ENCODE measurements at regions not wholly inside any gene's neighbourhood (a gene's known extent, or its start where the extent isn't known, plus 50 kb on each side); places are given as distances from the start of the nearest gene placed in this dataset.

DNA sequence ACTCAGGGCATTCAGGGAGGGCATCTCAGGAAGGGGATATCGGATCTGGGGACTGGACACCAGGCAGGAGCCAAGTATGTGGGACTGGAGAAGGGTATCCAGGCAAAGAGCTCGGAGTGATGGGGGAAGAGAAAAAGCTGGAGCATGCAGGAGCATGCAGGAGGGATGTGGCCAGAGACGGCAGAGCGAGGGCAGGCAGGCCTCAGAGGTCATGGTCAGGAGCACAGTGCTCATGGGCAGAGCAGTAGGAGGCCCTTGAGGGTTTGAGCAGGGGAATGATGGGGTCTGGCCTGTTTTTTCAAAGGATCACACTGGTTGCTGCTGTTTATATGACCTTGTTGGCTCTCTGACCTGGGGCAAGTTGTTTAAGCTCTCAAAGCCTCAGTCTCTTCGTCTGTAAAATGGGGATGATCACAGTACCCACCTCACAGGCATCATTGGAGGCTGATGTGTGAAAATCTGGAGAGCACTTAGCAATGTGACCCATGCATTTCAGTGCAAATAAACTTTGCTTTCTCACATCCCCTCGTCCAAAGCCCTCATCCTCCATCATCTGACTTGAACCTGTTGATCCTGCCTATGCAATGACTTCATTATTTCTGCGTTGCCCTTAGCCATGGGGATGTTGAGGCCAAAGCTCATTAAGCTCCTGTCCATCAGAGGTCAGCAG lies 273.1 kb downstream of the MATN1 start:
- peak; percentile 19 for DNase-seq
- no peak overlapping the region for H3K4me3 ChIP-seq
- H3K27me3 ChIP-seq (replicated peaks in 1 of 7): peaks cover 0 to 27% (median 0%) of the 10 kb centered on the region in 7 donors
- peaks cover 0 to 3% (median 0%) of the 10 kb centered on the region in 8 donors for H3K9me3 ChIP-seq
- H3K27ac ChIP-seq: no peak overlapping the region
- H3K4me1 ChIP-seq: no peaks in the 10 kb centered on the region
- no peaks in the 10 kb centered on the region for H3K36me3 ChIP-seq
- TF ChIP-seq, protein P1, sequence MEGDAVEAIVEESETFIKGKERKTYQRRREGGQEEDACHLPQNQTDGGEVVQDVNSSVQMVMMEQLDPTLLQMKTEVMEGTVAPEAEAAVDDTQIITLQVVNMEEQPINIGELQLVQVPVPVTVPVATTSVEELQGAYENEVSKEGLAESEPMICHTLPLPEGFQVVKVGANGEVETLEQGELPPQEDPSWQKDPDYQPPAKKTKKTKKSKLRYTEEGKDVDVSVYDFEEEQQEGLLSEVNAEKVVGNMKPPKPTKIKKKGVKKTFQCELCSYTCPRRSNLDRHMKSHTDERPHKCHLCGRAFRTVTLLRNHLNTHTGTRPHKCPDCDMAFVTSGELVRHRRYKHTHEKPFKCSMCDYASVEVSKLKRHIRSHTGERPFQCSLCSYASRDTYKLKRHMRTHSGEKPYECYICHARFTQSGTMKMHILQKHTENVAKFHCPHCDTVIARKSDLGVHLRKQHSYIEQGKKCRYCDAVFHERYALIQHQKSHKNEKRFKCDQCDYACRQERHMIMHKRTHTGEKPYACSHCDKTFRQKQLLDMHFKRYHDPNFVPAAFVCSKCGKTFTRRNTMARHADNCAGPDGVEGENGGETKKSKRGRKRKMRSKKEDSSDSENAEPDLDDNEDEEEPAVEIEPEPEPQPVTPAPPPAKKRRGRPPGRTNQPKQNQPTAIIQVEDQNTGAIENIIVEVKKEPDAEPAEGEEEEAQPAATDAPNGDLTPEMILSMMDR (IDR thresholded peaks at IDR 0.05 in 8 of 11, conservative IDR thresholded peaks at IDR 0.05 in 3 of 11): no peak
- TF ChIP-seq POLR2A (IDR thresholded peaks at IDR 0.05) (no peak), POLR2AphosphoS5 (IDR thresholded peaks at IDR 0.05) (no peak)
- 54 to 80% (median 65%) methylated on average over 7 of the region's 7 CpGs for WGBS, 5 donors
- intact Hi-C loops (cut with DNase I; ENCODE audit: low total_unique reads): no loop called here

DNA sequence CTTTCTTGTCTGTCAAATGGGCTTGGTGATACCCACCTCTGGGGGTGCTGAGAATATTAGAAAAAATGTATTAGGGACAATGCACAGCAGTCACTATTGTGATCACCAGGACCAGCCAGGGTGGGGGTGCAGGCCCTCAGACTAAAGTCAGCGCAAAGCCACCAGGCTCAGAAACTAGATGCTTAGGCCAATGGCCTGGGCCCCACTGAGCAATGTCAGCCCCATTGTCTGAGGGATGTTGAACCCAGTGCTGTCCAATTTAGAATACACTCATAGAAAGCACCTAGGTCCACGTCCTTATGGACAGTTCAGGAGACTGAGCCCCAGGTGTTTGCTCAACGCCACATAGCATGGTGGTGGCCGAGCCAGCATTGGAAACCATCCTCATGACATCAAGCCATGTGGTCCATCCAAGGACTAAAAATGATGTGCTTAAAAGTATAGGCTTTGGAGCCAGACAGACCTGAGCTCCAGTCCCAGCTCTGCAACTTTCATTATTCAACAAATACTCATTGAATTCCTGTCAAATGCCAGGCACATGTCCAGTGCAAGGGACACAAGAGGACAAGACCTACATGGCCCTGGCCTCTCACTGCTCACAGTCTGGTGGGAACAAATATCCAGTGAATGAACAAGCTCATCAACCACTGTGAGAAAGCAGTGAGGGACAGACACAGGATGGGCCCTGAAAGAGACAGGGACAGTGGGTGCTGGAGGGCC lies 273.8 kb downstream of the MATN1 start:
- Histone ChIP-seq H3K4me3 (no peak overlapping the region), H3K27me3 (replicated peaks in 1 of 7) (peaks cover 0 to 27% (median 0%) of the 10 kb centered on the region in 7 donors), H3K36me3 (no peaks in the 10 kb centered on the region), H3K27ac (no peak overlapping the region), H3K4me1 (no peaks in the 10 kb centered on the region), H3K9me3 (peaks cover 0 to 3% (median 0%) of the 10 kb centered on the region in 8 donors)
- 79 to 82% (median 81%) methylated on average over 4 of the region's 4 CpGs for WGBS, 5 donors
- DNase-seq: peak; percentile 31
- TF ChIP-seq POLR2AphosphoS5 (IDR thresholded peaks at IDR 0.05): no peak
- TF ChIP-seq, protein P1 (IDR thresholded peaks at IDR 0.05 in 8 of 11, conservative IDR thresholded peaks at IDR 0.05 in 3 of 11): no peak
- TF ChIP-seq POLR2A (IDR thresholded peaks at IDR 0.05): no peak
- intact Hi-C loops (cut with DNase I; ENCODE audit: low total_unique reads): no loop called here

DNA sequence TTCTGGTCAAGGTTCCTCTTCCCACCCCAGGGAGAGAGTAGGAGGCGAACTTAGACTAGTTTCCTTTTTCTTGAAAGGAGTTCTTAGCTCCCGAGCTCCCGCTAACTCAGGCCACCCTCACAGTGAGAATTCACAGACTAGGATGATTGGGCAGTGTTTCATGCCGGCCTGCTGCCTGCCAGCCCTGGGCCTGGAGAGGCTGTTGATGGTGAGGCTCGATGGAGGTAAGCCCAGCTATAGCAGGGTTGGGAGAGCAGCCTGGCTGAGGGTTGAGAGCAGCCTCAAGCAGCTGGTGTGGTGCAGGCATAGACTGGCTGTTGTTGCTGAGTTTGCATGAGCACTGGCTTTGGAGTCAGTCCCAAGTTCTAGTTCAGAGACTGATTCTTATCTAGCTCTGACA lies 274.4 kb downstream of the MATN1 start:
- 48 to 64% (median 55%) methylated on average over 3 to 5 of the region's 5 CpGs for WGBS, 5 donors
- Histone ChIP-seq H3K27ac (no peak overlapping the region), H3K9me3 (peaks cover 0 to 5% (median 0%) of the 10 kb centered on the region in 8 donors), H3K36me3 (no peaks in the 10 kb centered on the region), H3K4me3 (no peak overlapping the region), H3K27me3 (replicated peaks in 1 of 7) (peaks cover 0 to 27% (median 0%) of the 10 kb centered on the region in 7 donors), H3K4me1 (no peaks in the 10 kb centered on the region)
- peak; percentile 60 for DNase-seq
- intact Hi-C loops (cut with DNase I; ENCODE audit: low total_unique reads): no loop called here
- TF ChIP-seq POLR2A (IDR thresholded peaks at IDR 0.05): no peak
- TF ChIP-seq, protein P1 (IDR thresholded peaks at IDR 0.05 in 8 of 11, conservative IDR thresholded peaks at IDR 0.05 in 3 of 11): no peak
- TF ChIP-seq POLR2AphosphoS5 (IDR thresholded peaks at IDR 0.05): no peak

DNA sequence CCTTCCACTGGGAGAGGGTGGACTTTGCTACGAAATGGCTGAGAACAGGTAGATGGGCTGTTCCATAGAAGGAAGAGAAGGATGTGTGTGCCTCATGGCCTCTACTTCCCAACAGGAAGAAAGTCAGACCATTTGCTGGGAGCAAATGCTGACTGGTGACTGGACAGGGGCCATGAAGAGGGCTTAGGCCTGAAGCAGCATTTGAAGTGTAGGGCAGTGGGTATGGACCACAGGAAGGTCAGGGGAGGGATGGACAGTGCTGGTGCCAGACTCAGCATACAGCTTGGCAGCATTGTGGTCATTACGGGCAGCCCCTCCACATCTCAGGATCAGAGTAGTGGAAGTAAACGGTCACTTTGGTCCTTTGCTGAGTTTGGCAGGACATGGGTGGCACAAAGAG lies 275.7 kb downstream of the MATN1 start:
- no peak overlapping the region for H3K4me3 ChIP-seq
- H3K9me3 ChIP-seq: peaks cover 0 to 5% (median 0%) of the 10 kb centered on the region in 8 donors
- H3K36me3 ChIP-seq: no peaks in the 10 kb centered on the region
- no peaks in the 10 kb centered on the region for H3K4me1 ChIP-seq
- intact Hi-C loops (cut with DNase I; ENCODE audit: low total_unique reads): no loop called here
- H3K27me3 ChIP-seq (replicated peaks in 1 of 7): peaks cover 0 to 23% (median 0%) of the 10 kb centered on the region in 7 donors
- DNase-seq: peak; percentile 40
- H3K27ac ChIP-seq: no peak overlapping the region
- TF ChIP-seq POLR2AphosphoS5 (IDR thresholded peaks at IDR 0.05): no peak
- TF ChIP-seq, protein P1 (IDR thresholded peaks at IDR 0.05 in 8 of 11, conservative IDR thresholded peaks at IDR 0.05 in 3 of 11): no peak
- no peak for TF ChIP-seq POLR2A (IDR thresholded peaks at IDR 0.05)
- WGBS, 5 donors: 67 to 84% (median 73%) methylated on average over 3 of the region's 3 CpGs

All from spleen (tissue), 11 donors.